ENCODE measurements at regions not wholly inside any gene's neighbourhood (a gene's known extent, or its start where the extent isn't known, plus 50 kb on each side); places are given as distances from the start of the nearest gene placed in this dataset.

- intact Hi-C loops (cut with DNase I), result no loop called here
- TF ChIP-seq POLR2A (IDR thresholded peaks at IDR 0.05) (no peak), CTCF (IDR thresholded peaks at IDR 0.05) (no peak)
- H3K4me1 ChIP-seq, result no peaks in the 10 kb centered on the region
- no peak for DNase-seq
- H3K36me3 ChIP-seq, result no peaks in the 10 kb centered on the region
- 70 to 76% methylated on average over 3 of the region's 3 CpGs for WGBS, 2 donors
- H3K9me3 ChIP-seq, result no peaks in the 10 kb centered on the region
- H3K27me3 ChIP-seq, result no peaks in the 10 kb centered on the region
- no peak overlapping the region for H3K27ac ChIP-seq
- no peak overlapping the region for H3K4me3 ChIP-seq (replicated peaks in 1 of 3)
These were observed 476.3 kb downstream of the DTHD1 start for GRCh38 chr4:36757580-36758311.

GRCh38 chr4:36758312-36759178 is 477.1 kb downstream of the DTHD1 start:
- H3K4me1 ChIP-seq, result no peaks in the 10 kb centered on the region
- 65 to 69% methylated on average over 9 of the region's 9 CpGs for WGBS, 2 donors

GRCh38 chr4:36761607-36762006 is 480.2 kb downstream of the DTHD1 start:
- no peaks in the 10 kb centered on the region for H3K4me1 ChIP-seq
- no peak overlapping the region for H3K27ac ChIP-seq
- H3K36me3 ChIP-seq, result no peaks in the 10 kb centered on the region
- WGBS, 2 donors, result 67 to 83% methylated on average over 4 of the region's 4 CpGs
- H3K4me3 ChIP-seq (replicated peaks in 1 of 3), result no peak overlapping the region
- intact Hi-C loops (cut with DNase I), result no loop called here
- no peak for TF ChIP-seq CTCF (IDR thresholded peaks at IDR 0.05)
- TF ChIP-seq POLR2A (IDR thresholded peaks at IDR 0.05), result no peak
- no peaks in the 10 kb centered on the region for H3K27me3 ChIP-seq
- no peaks in the 10 kb centered on the region for H3K9me3 ChIP-seq
- no peak for DNase-seq

More at GRCh38 chr4:36758312-36759178, 477.1 kb downstream of the DTHD1 start:
- H3K9me3 ChIP-seq, result no peaks in the 10 kb centered on the region
- no peak overlapping the region for H3K27ac ChIP-seq
- no peak for TF ChIP-seq CTCF (IDR thresholded peaks at IDR 0.05)
- no peak for TF ChIP-seq POLR2A (IDR thresholded peaks at IDR 0.05)
- no peak for DNase-seq
- intact Hi-C loops (cut with DNase I), result no loop called here
- H3K27me3 ChIP-seq, result no peaks in the 10 kb centered on the region
- no peak overlapping the region for H3K4me3 ChIP-seq (replicated peaks in 1 of 3)
- H3K36me3 ChIP-seq, result no peaks in the 10 kb centered on the region

- no peak for DNase-seq
These were observed 480.7 kb upstream of the NWD2 start for GRCh38 chr4:36763814-36764213.

More at GRCh38 chr4:36763814-36764213, 480.7 kb upstream of the NWD2 start:
- H3K9me3 ChIP-seq, result no peaks in the 10 kb centered on the region
- intact Hi-C loops (cut with DNase I), result no loop called here
- no peaks in the 10 kb centered on the region for H3K27me3 ChIP-seq
- H3K36me3 ChIP-seq, result no peaks in the 10 kb centered on the region
- no peaks in the 10 kb centered on the region for H3K4me1 ChIP-seq
- 84 to 98% methylated on average over 1 of the region's 1 CpG for WGBS, 2 donors
- no peak for TF ChIP-seq POLR2A (IDR thresholded peaks at IDR 0.05)
- TF ChIP-seq CTCF (IDR thresholded peaks at IDR 0.05), result no peak
- H3K27ac ChIP-seq, result no peak overlapping the region
- H3K4me3 ChIP-seq (replicated peaks in 1 of 3), result no peak overlapping the region
